GM19238 (cell line): ENCODE measurements at regions not wholly inside any gene's neighbourhood (a gene's known extent, or its start where the extent isn't known, plus 50 kb on each side); places are given as distances from the start of the nearest gene placed in this dataset.
"Not testable (repeated sequence)": the region's sequence is repeated elsewhere in the genome, so short reads cannot be mapped to it uniquely, and the experiment has no call there.

Experiments used
- DNase-seq: peaks from one replicate; pipeline ENCODE4 v3.0.0; 2011; ENCODE audit warnings: low spot score; ENCODE audit not compliant: insufficient read length

- DNase-seq, result no peak
Observed at GRCh38 chrX:122868631-122869030, 315.4 kb upstream of the GRIA3 start.

GRCh38 chrX:122869171-122869570 is 314.9 kb upstream of the GRIA3 start:
- no peak for DNase-seq

- no peak for DNase-seq
Observed at GRCh38 chrX:122878269-122878668, 305.8 kb upstream of the GRIA3 start.

GRCh38 chrX:122880952-122881351 is 303.1 kb upstream of the GRIA3 start:
- DNase-seq, result no peak

GRCh38 chrX:122890729-122891128 is 293.3 kb upstream of the GRIA3 start:
- no peak for DNase-seq

- no peak for DNase-seq
Observed at GRCh38 chrX:122906726-122907125, 277.4 kb upstream of the GRIA3 start.

- no peak for DNase-seq
Observed at GRCh38 chrX:122907375-122907774, 276.7 kb upstream of the GRIA3 start.

GRCh38 chrX:122910697-122911096 is 273.4 kb upstream of the GRIA3 start:
- no peak for DNase-seq

GRCh38 chrX:122913134-122913533 is 270.9 kb upstream of the GRIA3 start:
- no peak for DNase-seq

GRCh38 chrX:122913764-122914163 is 270.3 kb upstream of the GRIA3 start:
- DNase-seq, result no peak

- DNase-seq, result no peak
Observed at GRCh38 chrX:122914256-122914655, 269.8 kb upstream of the GRIA3 start.

- no peak for DNase-seq
Observed at GRCh38 chrX:122934131-122934530, 249.9 kb upstream of the GRIA3 start.

GRCh38 chrX:122940199-122940598 is 243.9 kb upstream of the GRIA3 start:
- DNase-seq, result no peak

GRCh38 chrX:122941806-122942205 is 242.3 kb upstream of the GRIA3 start:
- DNase-seq, result no peak

- no peak for DNase-seq
Observed at GRCh38 chrX:122943918-122944317, 240.2 kb upstream of the GRIA3 start.

- DNase-seq, result no peak
Observed at GRCh38 chrX:122945328-122945727, 238.8 kb upstream of the GRIA3 start.

- no peak for DNase-seq
Observed at GRCh38 chrX:122972604-122973003, 211.5 kb upstream of the GRIA3 start.

- no peak for DNase-seq
Observed at GRCh38 chrX:122982521-122982920, 201.6 kb upstream of the GRIA3 start.

- DNase-seq, result not testable (repeated sequence)
Observed at GRCh38 chrX:123002844-123003243, 181.2 kb upstream of the GRIA3 start.

GRCh38 chrX:123013141-123013540 is 170.9 kb upstream of the GRIA3 start:
- no peak for DNase-seq

GRCh38 chrX:123036401-123036800 is 147.7 kb upstream of the GRIA3 start:
- no peak for DNase-seq

GRCh38 chrX:123049071-123049625 is 134.9 kb upstream of the GRIA3 start:
- DNase-seq, result no peak

- DNase-seq, result no peak
Observed at GRCh38 chrX:123060986-123061385, 123.1 kb upstream of the GRIA3 start.

- DNase-seq, result no peak
Observed at GRCh38 chrX:123064053-123064452, 120.0 kb upstream of the GRIA3 start.
